Left lung (tissue), 4 donors: ENCODE measurements at regions not wholly inside any gene's neighbourhood (a gene's known extent, or its start where the extent isn't known, plus 50 kb on each side); places are given as distances from the start of the nearest gene placed in this dataset.

ENCODE experiments used
- ATAC-seq: fragments of 200-7000 bp; cut with Tn5 transposase; one replicate; pipeline ENCODE4 v1.9.1; 2020; ENCODE audit warnings: moderate library complexity
- DNase-seq, 4 donors: peaks; one replicate each; pipeline ENCODE4 v3.0.0-alpha.2; 2013 to 2020
- H3K27ac ChIP-seq, 2 donors: fragments of 200-600 bp; sonication (generic) in 1 of 2; one replicate each; pipeline versions ENCODE4 v1.5.0 to v1.8.0; 2020 to 2021
- H3K27me3 ChIP-seq, 2 donors: fragments of 200-600 bp; sonication (generic) in 1 of 2; one replicate each; pipeline versions ENCODE4 v1.5.0 to v1.8.0; 2020 to 2021
- H3K36me3 ChIP-seq, 2 donors: fragments of 200-600 bp; sonication (generic) in 1 of 2; one replicate each; pipeline versions ENCODE4 v1.5.0 to v1.8.0; 2020 to 2021
- H3K4me1 ChIP-seq, 2 donors: fragments of 200-600 bp; one replicate each; pipeline ENCODE4 v1.8.0; 2021
- H3K4me3 ChIP-seq, 2 donors: fragments of 200-600 bp; sonication (generic) in 1 of 2; one replicate each; pipeline versions ENCODE4 v1.5.0 to v1.8.0; 2020 to 2021; ENCODE audit warnings: mild to moderate bottlenecking in 1 of 2
- H3K9me3 ChIP-seq, 2 donors: fragments of 200-600 bp; sonication (generic) in 1 of 2; one replicate each; pipeline versions ENCODE4 v1.5.0 to v1.8.0; 2020 to 2021
- CTCF ChIP-seq, 2 donors: fragments of 200-600 bp; sonication (generic) in 1 of 2; IDR thresholded peaks; one replicate each; pipeline versions ENCODE4 v1.5.0 to v1.8.0; 2021; ENCODE audit warnings: antibody characterized with exemption in 2 of 2
- intact Hi-C, 2 donors: fragments of 100-400 bp; cut with DNase I; formaldehyde crosslinking; loops; one replicate each; pipeline versions ENCODE4 v1.11.2 to v1.14.2; 2022
- donor health status: DM: no; HTN: yes; CAD: no.
- donor health status: DM: no; HTN: no; CAD: no.

- H3K27ac ChIP-seq = no peak overlapping the region
- no peaks in the 10 kb centered on the region for H3K9me3 ChIP-seq
- H3K4me3 ChIP-seq = no peak overlapping the region
- DNase-seq (no peak), ATAC-seq (no peak)
- no peaks in the 10 kb centered on the region for H3K36me3 ChIP-seq
- intact Hi-C loops = no loop called here
- no peaks in the 10 kb centered on the region for H3K4me1 ChIP-seq
- H3K27me3 ChIP-seq = no peaks in the 10 kb centered on the region
- no peak for TF ChIP-seq CTCF (IDR thresholded peaks at IDR 0.05)
Measured at GRCh38 chr4:32073542-32073941, 1353.4 kb downstream of the PCDH7 start.

- Histone ChIP-seq H3K4me3 (no peak overlapping the region), H3K4me1 (no peaks in the 10 kb centered on the region), H3K36me3 (no peaks in the 10 kb centered on the region), H3K27me3 (no peaks in the 10 kb centered on the region), H3K27ac (no peak overlapping the region), H3K9me3 (peaks cover 0 to 2% of the 10 kb centered on the region in 2 donors)
- DNase-seq (no peak), ATAC-seq (no peak)
- TF ChIP-seq CTCF (IDR thresholded peaks at IDR 0.05) = no peak
- intact Hi-C loops = no loop called here
Measured at GRCh38 chr4:32087211-32087610, 1367.0 kb downstream of the PCDH7 start.

- no peak overlapping the region for H3K4me3 ChIP-seq
- TF ChIP-seq CTCF (IDR thresholded peaks at IDR 0.05) = no peak
- H3K27me3 ChIP-seq = no peaks in the 10 kb centered on the region
- no peak for DNase-seq
- H3K36me3 ChIP-seq = no peaks in the 10 kb centered on the region
- intact Hi-C loops = no loop called here
- H3K27ac ChIP-seq = no peak overlapping the region
- no peaks in the 10 kb centered on the region for H3K9me3 ChIP-seq
- no peak for ATAC-seq
- H3K4me1 ChIP-seq = no peaks in the 10 kb centered on the region
Measured at GRCh38 chr4:32094987-32095386, 1374.8 kb downstream of the PCDH7 start.

GRCh38 chr4:32102896-32103295 lies 1382.7 kb downstream of the PCDH7 start:
- Histone ChIP-seq H3K4me1 (no peaks in the 10 kb centered on the region), H3K4me3 (no peak overlapping the region), H3K27ac (no peak overlapping the region), H3K36me3 (no peaks in the 10 kb centered on the region), H3K27me3 (no peaks in the 10 kb centered on the region), H3K9me3 (no peaks in the 10 kb centered on the region)
- TF ChIP-seq CTCF (IDR thresholded peaks at IDR 0.05) = no peak
- ATAC-seq (no peak), DNase-seq (no peak)
- intact Hi-C loops = no loop called here

GRCh38 chr4:32106767-32107166 lies 1386.6 kb downstream of the PCDH7 start:
- TF ChIP-seq CTCF (IDR thresholded peaks at IDR 0.05) = no peak
- no peaks in the 10 kb centered on the region for H3K9me3 ChIP-seq
- H3K27ac ChIP-seq = no peak overlapping the region
- H3K4me3 ChIP-seq = no peak overlapping the region
- H3K4me1 ChIP-seq = no peaks in the 10 kb centered on the region
- H3K27me3 ChIP-seq = no peaks in the 10 kb centered on the region
- DNase-seq = no peak
- H3K36me3 ChIP-seq = no peaks in the 10 kb centered on the region
- intact Hi-C loops = no loop called here
- ATAC-seq = no peak
